ENCODE measurements at regions not wholly inside any gene's neighbourhood (a gene's known extent, or its start where the extent isn't known, plus 50 kb on each side); places are given as distances from the start of the nearest gene placed in this dataset.

GRCh38 chrX:95903490-95903889 lies 781.2 kb upstream of the DIAPH2 start:
- Mint-ChIP-seq H3K36me3 (ENCODE audit: low read depth, unreplicated experiment) (no peaks in the 10 kb centered on the region), H3K4me3 (ENCODE audit: unreplicated experiment) (no peak overlapping the region), H3K4me1 (ENCODE audit: unreplicated experiment) (peaks cover 22% of the 10 kb centered on the region), H3K9me3 (ENCODE audit: unreplicated experiment) (no peaks in the 10 kb centered on the region), H3K27me3 (ENCODE audit: unreplicated experiment) (no peaks in the 10 kb centered on the region), H3K27ac (ENCODE audit: unreplicated experiment) (peak overlapping the region; percentile 79)
- TF ChIP-seq CTCF (IDR thresholded peaks at IDR 0.05; ENCODE audit: unreplicated experiment) = no peak
- DNase-seq (ENCODE audit: low spot score) = peak; percentile 4

GRCh38 chrX:95903975-95904374 lies 780.7 kb upstream of the DIAPH2 start:
- DNase-seq (ENCODE audit: low spot score) = no peak
- H3K4me1 Mint-ChIP-seq (ENCODE audit: unreplicated experiment) = peaks cover 22% of the 10 kb centered on the region
- no peak for TF ChIP-seq CTCF (IDR thresholded peaks at IDR 0.05; ENCODE audit: unreplicated experiment)
- no peaks in the 10 kb centered on the region for H3K36me3 Mint-ChIP-seq (ENCODE audit: low read depth, unreplicated experiment)
- H3K27me3 Mint-ChIP-seq (ENCODE audit: unreplicated experiment) = no peaks in the 10 kb centered on the region
- no peak overlapping the region for H3K4me3 Mint-ChIP-seq (ENCODE audit: unreplicated experiment)
- no peaks in the 10 kb centered on the region for H3K9me3 Mint-ChIP-seq (ENCODE audit: unreplicated experiment)
- peak overlapping the region; percentile 79 for H3K27ac Mint-ChIP-seq (ENCODE audit: unreplicated experiment)

- Mint-ChIP-seq H3K9me3 (ENCODE audit: unreplicated experiment) (no peaks in the 10 kb centered on the region), H3K27ac (ENCODE audit: unreplicated experiment) (peak overlapping the region; percentile 76), H3K4me1 (ENCODE audit: unreplicated experiment) (peaks cover 25% of the 10 kb centered on the region), H3K36me3 (ENCODE audit: low read depth, unreplicated experiment) (no peaks in the 10 kb centered on the region), H3K4me3 (ENCODE audit: unreplicated experiment) (no peak overlapping the region), H3K27me3 (ENCODE audit: unreplicated experiment) (no peaks in the 10 kb centered on the region)
- TF ChIP-seq CTCF (IDR thresholded peaks at IDR 0.05; ENCODE audit: unreplicated experiment) = no peak
- DNase-seq (ENCODE audit: low spot score) = no peak
These were observed 777.6 kb upstream of the DIAPH2 start for GRCh38 chrX:95907081-95907480.

- TF ChIP-seq CTCF (IDR thresholded peaks at IDR 0.05; ENCODE audit: unreplicated experiment) = no peak
- no peak for DNase-seq (ENCODE audit: low spot score)
- Mint-ChIP-seq H3K9me3 (ENCODE audit: unreplicated experiment) (no peaks in the 10 kb centered on the region), H3K27me3 (ENCODE audit: unreplicated experiment) (no peaks in the 10 kb centered on the region), H3K36me3 (ENCODE audit: low read depth, unreplicated experiment) (no peaks in the 10 kb centered on the region), H3K4me1 (ENCODE audit: unreplicated experiment) (peaks cover 11% of the 10 kb centered on the region), H3K4me3 (ENCODE audit: unreplicated experiment) (no peak overlapping the region), H3K27ac (ENCODE audit: unreplicated experiment) (no peak overlapping the region)
These were observed 773.6 kb upstream of the DIAPH2 start for GRCh38 chrX:95911062-95911461.

GRCh38 chrX:95919605-95920004 lies 765.0 kb upstream of the DIAPH2 start:
- Mint-ChIP-seq H3K27ac (ENCODE audit: unreplicated experiment) (no peak overlapping the region), H3K36me3 (ENCODE audit: low read depth, unreplicated experiment) (no peaks in the 10 kb centered on the region), H3K4me3 (ENCODE audit: unreplicated experiment) (no peak overlapping the region), H3K9me3 (ENCODE audit: unreplicated experiment) (no peaks in the 10 kb centered on the region), H3K4me1 (ENCODE audit: unreplicated experiment) (no peaks in the 10 kb centered on the region), H3K27me3 (ENCODE audit: unreplicated experiment) (peaks cover 3% of the 10 kb centered on the region)
- TF ChIP-seq CTCF (IDR thresholded peaks at IDR 0.05; ENCODE audit: unreplicated experiment) = no peak
- no peak for DNase-seq (ENCODE audit: low spot score)
